ENCODE measurements at regions not wholly inside any gene's neighbourhood (a gene's known extent, or its start where the extent isn't known, plus 50 kb on each side); places are given as distances from the start of the nearest gene placed in this dataset.

GRCh38 chr4:125983168-125983567, 668.4 kb downstream of the FAT4 start:
- ATAC-seq (ENCODE audit: low read depth in 2 of 2) (no peak), DNase-seq (no peak)
- no peaks in the 10 kb centered on the region for H3K4me1 Mint-ChIP-seq
- H3K36me3 Mint-ChIP-seq = no peaks in the 10 kb centered on the region
- H3K27me3 Mint-ChIP-seq = no peaks in the 10 kb centered on the region
- H3K9me3 Mint-ChIP-seq = peaks cover 0 to 5% (median 0%) of the 10 kb centered on the region in 7 donors
- H3K27ac Mint-ChIP-seq = no peak overlapping the region
- H3K4me3 Mint-ChIP-seq = no peak overlapping the region

DNA sequence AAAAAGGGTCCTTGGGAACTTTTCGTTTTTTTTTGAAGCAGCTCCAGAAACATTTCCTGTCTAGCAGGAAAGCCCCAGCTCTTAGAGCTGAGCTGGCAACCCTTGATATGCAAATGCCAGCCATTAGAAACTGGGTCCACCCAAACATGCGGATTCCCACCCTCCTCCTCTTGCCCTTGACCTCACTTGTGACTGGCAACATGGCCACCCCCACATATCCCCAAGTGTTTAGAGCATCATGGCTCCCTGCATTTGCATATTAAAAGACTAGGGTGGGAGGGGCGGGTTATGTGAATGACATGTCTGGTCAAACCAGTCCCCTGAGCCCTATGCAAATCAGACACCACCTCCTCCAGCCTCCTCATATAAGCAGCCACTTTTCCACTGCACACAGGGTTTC, 671.1 kb downstream of the FAT4 start:
- ATAC-seq (ENCODE audit: low read depth in 2 of 2) (no peak), DNase-seq (no peak)
- no peak overlapping the region for H3K4me3 Mint-ChIP-seq
- no peaks in the 10 kb centered on the region for H3K27me3 Mint-ChIP-seq
- no peak overlapping the region for H3K27ac Mint-ChIP-seq
- no peaks in the 10 kb centered on the region for H3K36me3 Mint-ChIP-seq
- H3K9me3 Mint-ChIP-seq = peaks cover 0 to 5% (median 0%) of the 10 kb centered on the region in 7 donors
- no peaks in the 10 kb centered on the region for H3K4me1 Mint-ChIP-seq

DNA sequence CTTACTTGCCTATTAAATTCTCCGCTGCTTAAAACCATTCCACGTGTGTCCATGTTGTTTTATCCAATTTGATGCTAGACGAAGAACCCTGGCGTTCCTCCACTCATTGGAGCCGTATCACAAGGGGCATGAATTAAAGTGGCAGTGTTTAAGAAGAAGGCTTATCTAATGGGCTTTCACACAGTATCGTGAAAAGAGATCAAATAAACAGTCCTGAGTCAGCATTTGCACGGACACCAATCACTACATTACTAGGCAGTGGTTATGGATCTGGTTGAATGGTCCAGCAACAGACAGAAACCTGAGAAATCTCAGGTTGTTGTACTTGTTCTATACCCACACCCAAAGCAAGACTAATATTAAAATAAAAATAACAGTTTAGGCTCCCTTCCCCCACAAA, 671.6 kb downstream of the FAT4 start:
- no peak overlapping the region for H3K27ac Mint-ChIP-seq
- no peaks in the 10 kb centered on the region for H3K4me1 Mint-ChIP-seq
- peaks cover 0 to 5% (median 0%) of the 10 kb centered on the region in 7 donors for H3K9me3 Mint-ChIP-seq
- H3K27me3 Mint-ChIP-seq = no peaks in the 10 kb centered on the region
- H3K4me3 Mint-ChIP-seq = no peak overlapping the region
- DNase-seq (no peak), ATAC-seq (ENCODE audit: low read depth in 2 of 2) (no peak)
- no peaks in the 10 kb centered on the region for H3K36me3 Mint-ChIP-seq

DNA sequence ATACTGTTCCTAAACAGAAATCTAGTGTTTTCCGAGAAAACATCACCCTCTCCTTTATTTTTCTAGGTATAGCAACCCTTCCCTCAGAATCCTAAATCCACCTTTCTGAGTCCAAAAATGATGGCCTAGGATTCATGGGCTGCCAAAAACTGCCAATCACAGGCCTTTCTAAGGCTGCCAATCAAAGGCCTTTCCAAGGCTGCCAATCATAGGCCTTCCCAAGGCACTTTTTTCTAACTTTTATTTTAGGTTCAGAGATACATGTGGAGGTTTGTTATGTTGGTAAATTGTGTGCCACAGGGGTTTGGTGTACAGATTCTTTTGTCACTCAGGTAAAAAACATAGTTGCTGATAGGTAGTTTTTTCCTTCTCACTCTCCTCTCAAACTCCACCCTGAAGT, 673.7 kb downstream of the FAT4 start:
- DNase-seq (no peak), ATAC-seq (ENCODE audit: low read depth in 2 of 2) (no peak)
- H3K4me3 Mint-ChIP-seq = no peak overlapping the region
- no peaks in the 10 kb centered on the region for H3K4me1 Mint-ChIP-seq
- peaks cover 0 to 5% (median 0%) of the 10 kb centered on the region in 7 donors for H3K9me3 Mint-ChIP-seq
- H3K27ac Mint-ChIP-seq = no peak overlapping the region
- no peaks in the 10 kb centered on the region for H3K36me3 Mint-ChIP-seq
- no peaks in the 10 kb centered on the region for H3K27me3 Mint-ChIP-seq

DNA sequence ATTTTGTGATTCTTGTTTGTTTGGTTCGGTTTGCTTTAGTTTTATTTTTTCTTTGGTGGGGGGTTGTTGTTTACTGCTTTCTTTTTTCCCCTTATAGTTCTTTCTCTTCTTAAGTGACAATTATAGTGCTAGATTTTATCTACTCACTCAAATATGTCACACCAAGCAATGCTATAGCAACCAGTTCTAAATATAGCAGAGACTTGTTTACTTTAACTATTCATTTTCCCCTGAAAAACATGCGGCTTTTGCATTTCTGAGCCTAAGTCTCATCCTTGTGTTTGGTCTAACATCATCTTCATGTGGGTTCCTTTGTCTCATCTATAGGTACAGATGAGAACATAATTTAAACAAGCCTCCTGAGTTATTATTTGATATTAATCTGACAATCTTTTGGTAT, 676.6 kb downstream of the FAT4 start:
- Mint-ChIP-seq H3K27ac (no peak overlapping the region), H3K36me3 (no peaks in the 10 kb centered on the region), H3K27me3 (no peaks in the 10 kb centered on the region), H3K4me1 (no peaks in the 10 kb centered on the region), H3K9me3 (peaks cover 0 to 2% (median 0%) of the 10 kb centered on the region in 7 donors), H3K4me3 (no peak overlapping the region)
- no peak for DNase-seq
- no peak for ATAC-seq (ENCODE audit: low read depth in 2 of 2)

- Mint-ChIP-seq H3K4me1 (no peaks in the 10 kb centered on the region), H3K36me3 (no peaks in the 10 kb centered on the region), H3K9me3 (no peaks in the 10 kb centered on the region), H3K4me3 (no peak overlapping the region), H3K27me3 (no peaks in the 10 kb centered on the region), H3K27ac (no peak overlapping the region)
- ATAC-seq (ENCODE audit: low read depth in 2 of 2) = no peak
- no peak for DNase-seq
Observed at GRCh38 chr4:125992891-125993290, 678.1 kb downstream of the FAT4 start.

- no peak for DNase-seq
- H3K4me1 Mint-ChIP-seq = no peaks in the 10 kb centered on the region
- no peaks in the 10 kb centered on the region for H3K27me3 Mint-ChIP-seq
- no peak for ATAC-seq (ENCODE audit: low read depth in 2 of 2)
- H3K36me3 Mint-ChIP-seq = no peaks in the 10 kb centered on the region
- H3K27ac Mint-ChIP-seq = no peak overlapping the region
- peaks cover 0 to 6% (median 0%) of the 10 kb centered on the region in 7 donors for H3K9me3 Mint-ChIP-seq
- H3K4me3 Mint-ChIP-seq = no peak overlapping the region
Observed at GRCh38 chr4:125994024-125994423, 679.3 kb downstream of the FAT4 start.

GRCh38 chr4:125994430-125994829, 679.7 kb downstream of the FAT4 start:
- ATAC-seq (ENCODE audit: low read depth in 2 of 2) (no peak), DNase-seq (no peak)
- H3K27me3 Mint-ChIP-seq = no peaks in the 10 kb centered on the region
- no peak overlapping the region for H3K4me3 Mint-ChIP-seq
- no peaks in the 10 kb centered on the region for H3K36me3 Mint-ChIP-seq
- no peak overlapping the region for H3K27ac Mint-ChIP-seq
- peaks cover 0 to 6% (median 0%) of the 10 kb centered on the region in 7 donors for H3K9me3 Mint-ChIP-seq
- H3K4me1 Mint-ChIP-seq = no peaks in the 10 kb centered on the region

GRCh38 chr4:126004941-126005340, 690.2 kb downstream of the FAT4 start:
- H3K4me3 Mint-ChIP-seq = no peak overlapping the region
- no peaks in the 10 kb centered on the region for H3K36me3 Mint-ChIP-seq
- H3K4me1 Mint-ChIP-seq = no peaks in the 10 kb centered on the region
- H3K9me3 Mint-ChIP-seq = peaks cover under 1 to 6% (median 4%) of the 10 kb centered on the region in 7 donors
- no peak overlapping the region for H3K27ac Mint-ChIP-seq
- ATAC-seq (ENCODE audit: low read depth in 2 of 2) (no peak), DNase-seq (no peak)
- H3K27me3 Mint-ChIP-seq = no peaks in the 10 kb centered on the region

DNA sequence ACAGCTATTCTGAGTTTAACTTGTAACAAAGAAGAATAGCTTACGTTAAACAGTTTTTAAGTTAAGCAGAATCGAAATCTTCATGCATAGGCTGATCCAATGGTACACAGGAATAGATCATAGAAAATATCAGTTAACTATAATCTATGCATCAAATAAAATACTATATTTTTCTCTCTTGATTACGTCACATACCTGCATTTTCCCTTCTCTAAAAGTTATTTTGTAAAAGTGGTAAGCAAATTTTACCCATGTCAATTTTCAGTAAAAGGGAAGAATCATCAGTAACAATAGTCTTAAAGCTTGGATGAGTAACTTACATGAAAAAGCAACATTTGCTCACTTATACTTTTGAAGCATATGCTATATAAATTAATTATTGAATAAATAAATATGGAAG, 692.4 kb downstream of the FAT4 start:
- DNase-seq (no peak), ATAC-seq (ENCODE audit: low read depth in 2 of 2) (no peak)
- H3K4me3 Mint-ChIP-seq = no peak overlapping the region
- H3K27ac Mint-ChIP-seq = no peak overlapping the region
- H3K27me3 Mint-ChIP-seq = no peaks in the 10 kb centered on the region
- peaks cover 2 to 15% (median 8%) of the 10 kb centered on the region in 7 donors for H3K9me3 Mint-ChIP-seq
- no peaks in the 10 kb centered on the region for H3K4me1 Mint-ChIP-seq
- H3K36me3 Mint-ChIP-seq = no peaks in the 10 kb centered on the region

DNA sequence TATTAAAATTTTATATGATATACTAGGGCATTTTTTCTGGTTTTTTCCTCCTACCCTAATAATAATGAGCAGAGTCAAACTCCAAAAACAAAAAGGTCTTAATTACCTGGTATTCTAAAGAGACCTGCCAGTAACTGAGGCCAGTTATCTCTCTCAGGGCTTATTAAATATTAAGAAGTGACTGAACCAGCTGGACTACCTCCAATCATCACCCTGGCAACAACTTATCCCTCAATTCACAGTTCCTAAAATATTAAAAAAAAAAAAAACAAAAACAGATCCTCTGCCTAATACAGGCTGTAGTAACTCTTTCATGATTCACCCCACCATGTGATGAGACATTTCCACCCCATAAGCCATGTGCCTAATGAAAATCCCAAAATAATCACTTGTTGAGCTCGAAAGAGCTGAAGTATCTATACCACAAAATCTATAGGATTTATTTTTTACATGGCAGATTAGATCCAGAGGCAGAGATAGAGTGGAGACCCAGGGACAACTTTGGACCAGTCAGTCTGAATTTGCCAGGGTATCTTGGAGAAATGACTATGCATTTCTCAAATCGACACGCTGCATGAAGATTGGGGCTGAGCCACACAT, 698.0 kb downstream of the FAT4 start:
- no peaks in the 10 kb centered on the region for H3K4me1 Mint-ChIP-seq
- ATAC-seq (ENCODE audit: low read depth in 2 of 2) (no peak), DNase-seq (no peak)
- H3K9me3 Mint-ChIP-seq = peaks cover 5 to 29% (median 10%) of the 10 kb centered on the region in 7 donors
- no peaks in the 10 kb centered on the region for H3K27me3 Mint-ChIP-seq
- H3K4me3 Mint-ChIP-seq = no peak overlapping the region
- no peak overlapping the region for H3K27ac Mint-ChIP-seq
- no peaks in the 10 kb centered on the region for H3K36me3 Mint-ChIP-seq

DNA sequence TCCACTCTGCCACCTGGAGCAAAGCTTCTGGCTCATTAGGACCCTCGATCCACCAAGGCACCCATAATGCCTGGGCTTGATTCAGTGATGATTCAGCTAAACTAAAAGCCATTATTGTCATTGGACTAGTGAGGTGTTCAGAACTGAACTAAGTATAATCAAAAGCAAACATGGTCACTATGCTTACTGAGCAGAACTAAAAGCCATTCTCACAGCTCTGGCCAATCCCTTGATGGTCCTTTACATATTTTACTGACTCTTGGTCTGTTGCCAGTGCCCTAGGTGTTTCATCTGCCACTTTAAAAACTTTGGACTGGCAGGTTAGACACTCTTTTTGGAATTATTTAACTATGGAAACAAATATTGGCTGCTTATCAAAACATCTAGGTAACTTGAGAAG, 703.5 kb downstream of the FAT4 start:
- ATAC-seq (ENCODE audit: low read depth in 2 of 2) (no peak), DNase-seq (no peak)
- H3K36me3 Mint-ChIP-seq = no peaks in the 10 kb centered on the region
- H3K27me3 Mint-ChIP-seq = no peaks in the 10 kb centered on the region
- H3K4me3 Mint-ChIP-seq = no peak overlapping the region
- no peaks in the 10 kb centered on the region for H3K4me1 Mint-ChIP-seq
- peaks cover 0 to 14% (median 3%) of the 10 kb centered on the region in 7 donors for H3K9me3 Mint-ChIP-seq
- H3K27ac Mint-ChIP-seq = no peak overlapping the region

DNA sequence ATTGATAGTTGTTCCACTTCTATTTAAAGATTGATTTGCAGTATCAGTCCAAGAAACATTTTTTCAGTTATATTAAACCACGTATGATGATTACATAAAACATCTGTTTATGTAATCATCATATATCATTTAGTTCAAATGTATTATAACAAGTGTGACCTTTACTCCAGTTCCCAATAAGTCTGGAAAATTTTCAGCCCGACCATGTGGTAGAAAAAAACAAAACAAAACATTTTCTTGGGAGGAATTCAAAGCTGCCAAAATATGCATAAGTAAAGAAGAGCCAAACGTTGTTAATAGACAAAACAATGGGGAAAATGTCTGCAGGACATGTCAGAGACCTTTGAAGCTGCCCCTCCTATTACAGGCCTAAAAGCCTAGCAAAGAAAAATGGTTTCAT, 709.1 kb downstream of the FAT4 start:
- Mint-ChIP-seq H3K9me3 (peaks cover 0 to 8% (median 2%) of the 10 kb centered on the region in 7 donors), H3K27ac (no peak overlapping the region), H3K4me1 (no peaks in the 10 kb centered on the region), H3K27me3 (no peaks in the 10 kb centered on the region), H3K4me3 (no peak overlapping the region), H3K36me3 (no peaks in the 10 kb centered on the region)
- DNase-seq = no peak
- ATAC-seq (ENCODE audit: low read depth in 2 of 2) = no peak

DNA sequence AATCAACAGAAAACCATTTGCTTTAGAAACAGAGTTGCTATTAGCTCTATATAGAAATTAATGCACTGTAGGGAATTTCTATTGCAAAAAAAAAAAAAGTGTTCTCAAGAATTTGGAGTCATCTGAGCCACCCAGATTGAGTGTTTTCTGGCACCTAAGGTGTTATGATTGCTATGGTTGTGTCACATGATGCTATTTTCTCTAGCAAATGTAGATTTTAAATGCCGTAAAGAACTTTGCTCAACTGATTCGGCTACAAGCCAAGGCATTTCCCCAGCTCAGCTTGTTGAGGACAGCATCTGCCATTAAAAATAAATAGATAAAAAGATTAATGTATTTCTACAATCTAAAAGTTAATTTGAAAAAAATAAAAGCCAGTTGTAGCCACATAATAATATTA, 712.8 kb downstream of the FAT4 start:
- no peaks in the 10 kb centered on the region for H3K36me3 Mint-ChIP-seq
- DNase-seq (no peak), ATAC-seq (ENCODE audit: low read depth in 2 of 2) (no peak)
- no peaks in the 10 kb centered on the region for H3K27me3 Mint-ChIP-seq
- H3K27ac Mint-ChIP-seq = no peak overlapping the region
- peaks cover 0 to 17% (median 4%) of the 10 kb centered on the region in 7 donors for H3K9me3 Mint-ChIP-seq
- no peaks in the 10 kb centered on the region for H3K4me1 Mint-ChIP-seq
- H3K4me3 Mint-ChIP-seq = no peak overlapping the region

DNA sequence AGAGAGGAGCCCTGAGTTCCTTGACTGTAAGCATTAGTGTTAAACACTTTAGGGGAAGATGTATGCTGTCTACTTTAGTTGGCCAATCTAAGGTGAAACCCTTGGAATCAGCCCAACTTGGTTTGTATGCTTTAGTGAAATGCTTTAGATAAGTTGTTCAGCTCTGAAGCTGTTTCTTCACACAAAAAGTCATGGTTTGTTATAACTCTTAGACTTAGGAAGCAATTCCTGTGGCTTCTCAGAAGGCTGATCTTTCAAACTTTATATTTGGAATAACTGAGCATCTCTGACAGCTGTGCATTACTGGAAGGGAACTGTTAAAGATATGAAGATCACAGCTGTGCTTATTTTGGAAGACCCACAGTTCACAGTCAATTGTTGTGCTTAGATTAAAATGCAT, 714.1 kb downstream of the FAT4 start:
- Mint-ChIP-seq H3K36me3 (no peaks in the 10 kb centered on the region), H3K27me3 (no peaks in the 10 kb centered on the region), H3K4me3 (no peak overlapping the region)

More for the DNA sequence above, 714.1 kb downstream of the FAT4 start:
- no peak for ATAC-seq (ENCODE audit: low read depth in 2 of 2)
- Mint-ChIP-seq H3K9me3 (peaks cover 0 to 17% (median 6%) of the 10 kb centered on the region in 7 donors), H3K4me1 (no peaks in the 10 kb centered on the region), H3K27ac (no peak overlapping the region)
- no peak for DNase-seq
